Occipital lobe (tissue), 1 donor: ENCODE measurements at regions not wholly inside any gene's neighbourhood (a gene's known extent, or its start where the extent isn't known, plus 50 kb on each side); places are given as distances from the start of the nearest gene placed in this dataset.
"Not testable (repeated sequence)": the region's sequence is repeated elsewhere in the genome, so short reads cannot be mapped to it uniquely, and the experiment has no call there.

ENCODE experiments used
- DNase-seq: peaks from one replicate; lab custom pipeline; 2025; lab: John Stamatoyannopoulos, UW

DNA sequence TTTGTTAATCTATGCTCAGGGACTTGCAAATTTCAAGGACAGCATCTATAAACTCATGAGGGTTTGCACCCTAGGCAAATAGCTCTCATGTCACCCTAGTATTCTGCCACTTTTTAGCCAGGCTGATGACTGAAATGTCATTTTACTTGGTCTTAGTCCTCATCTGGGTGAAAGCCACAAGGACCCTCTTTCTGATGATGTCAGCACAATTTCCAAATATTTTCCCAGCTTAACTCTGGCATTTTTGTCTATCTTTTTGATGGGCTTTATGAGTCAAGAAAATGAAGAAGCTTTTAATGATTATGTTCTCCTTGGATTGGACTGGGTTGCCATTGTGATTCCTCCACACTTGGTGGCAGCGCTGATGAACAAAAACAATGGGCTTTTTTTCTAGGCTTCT lies 420.1 kb upstream of the BTBD3 start:
- DNase-seq, result no peak

DNA sequence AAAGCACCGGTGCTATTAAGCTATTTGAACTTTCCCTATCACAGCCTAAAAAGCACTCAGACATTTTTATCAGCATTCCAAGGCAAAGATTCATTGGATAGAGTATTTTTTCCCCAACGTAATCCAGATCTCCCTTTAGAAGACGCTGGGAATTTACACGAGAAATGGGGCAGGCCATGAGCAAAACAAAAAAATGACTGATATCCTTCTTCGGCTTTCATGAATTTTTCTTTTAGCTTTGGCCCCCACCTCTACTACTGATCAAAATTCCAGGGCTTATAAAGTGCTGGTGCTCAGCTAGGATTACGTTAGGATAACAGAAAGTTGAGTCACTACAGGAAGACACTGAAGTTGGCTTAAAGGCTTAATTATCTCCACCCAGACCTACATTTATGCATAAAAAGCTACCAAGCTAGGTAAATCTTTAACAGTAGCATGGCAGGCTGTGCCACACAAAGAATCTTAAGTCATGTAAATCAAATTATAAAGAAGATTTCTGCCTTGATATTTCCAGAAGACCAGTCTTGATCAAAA lies 418.5 kb upstream of the BTBD3 start:
- DNase-seq, result no peak

DNA sequence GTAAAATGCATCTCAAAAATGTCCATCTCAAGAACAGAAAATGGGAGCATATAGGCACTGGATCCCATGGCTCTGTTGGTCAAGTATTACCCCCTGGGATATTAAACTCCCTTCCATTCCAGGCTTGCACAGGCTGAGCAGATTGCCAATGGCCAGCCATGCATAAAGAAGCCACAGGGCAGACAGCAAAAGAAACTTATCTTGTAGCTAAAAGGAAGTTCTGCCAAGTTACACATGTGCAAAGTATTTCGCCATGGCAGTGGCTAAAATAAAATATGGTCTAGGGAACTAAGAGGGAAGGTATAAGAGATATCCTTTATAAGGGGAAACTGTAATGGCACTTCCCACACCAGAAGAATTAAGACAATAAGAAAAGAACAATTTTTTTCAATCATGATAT lies 415.6 kb upstream of the BTBD3 start:
- no peak for DNase-seq

GRCh38 chr20:11502671-11503070 lies 415.0 kb upstream of the BTBD3 start:
- DNase-seq, result no peak

DNA sequence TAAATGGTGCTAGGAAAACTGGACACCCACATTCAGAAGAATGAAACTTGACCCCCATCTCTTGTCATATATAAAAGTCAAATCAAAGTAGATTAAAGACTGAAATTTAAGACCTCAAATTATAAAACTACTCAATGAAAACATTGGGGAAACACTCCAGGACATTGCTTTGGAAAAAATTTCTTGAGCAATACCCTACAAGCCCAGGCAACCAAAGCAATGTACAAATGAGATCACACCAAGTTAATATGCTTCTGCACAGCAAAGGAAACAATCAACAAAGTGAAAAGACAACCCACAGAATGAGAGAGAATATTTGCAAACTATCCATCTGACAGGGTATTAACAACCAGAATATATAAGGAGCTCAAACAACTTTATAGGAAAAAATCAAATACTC lies 407.9 kb upstream of the BTBD3 start:
- DNase-seq, result no peak

GRCh38 chr20:11511821-11512220 lies 405.9 kb upstream of the BTBD3 start:
- DNase-seq, result no peak

DNA sequence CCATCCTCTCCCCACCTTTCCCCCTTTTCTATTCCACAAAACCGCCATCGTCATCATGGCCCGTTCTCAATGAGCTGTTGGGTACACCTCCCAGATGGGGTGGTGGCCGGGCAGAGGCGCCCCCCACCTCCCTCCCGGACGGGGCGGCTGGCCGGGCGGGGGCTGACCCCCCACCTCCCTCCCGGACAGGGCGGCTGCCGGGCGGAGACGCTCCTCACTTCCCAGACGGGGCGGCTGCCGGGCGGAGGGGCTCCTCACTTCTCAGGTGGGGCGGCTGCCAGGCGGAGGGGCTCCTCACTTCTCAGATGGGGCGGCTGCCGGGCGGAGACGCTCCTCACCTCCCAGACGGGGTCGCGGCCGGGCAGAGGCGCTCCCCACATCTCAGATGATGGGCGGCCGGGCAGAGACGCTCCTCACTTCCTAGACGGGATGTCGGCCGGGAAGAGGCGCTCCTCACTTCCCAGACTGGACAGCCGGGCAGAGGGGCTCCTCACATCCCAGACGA lies 404.4 kb upstream of the BTBD3 start:
- DNase-seq, result not testable (repeated sequence)

DNA sequence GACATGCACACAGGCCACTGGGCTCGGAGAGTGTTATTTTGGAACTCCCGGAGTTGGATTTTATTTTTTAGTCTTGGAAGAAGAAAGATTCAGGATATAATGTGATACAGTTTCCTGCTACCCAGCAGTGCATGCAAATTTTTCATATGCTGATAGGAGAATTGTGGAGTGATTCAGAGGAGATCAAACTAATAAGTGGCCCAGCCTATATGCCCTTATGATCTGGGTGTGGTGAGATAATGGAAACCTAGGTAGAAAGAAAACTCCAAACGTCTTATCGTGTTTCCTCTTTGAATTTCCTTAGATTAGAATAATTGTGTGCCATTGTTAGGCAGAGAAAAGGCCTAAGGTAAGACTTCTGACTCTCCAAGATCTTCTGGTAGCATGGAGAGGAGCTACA lies 401.2 kb upstream of the BTBD3 start:
- DNase-seq, result no peak

DNA sequence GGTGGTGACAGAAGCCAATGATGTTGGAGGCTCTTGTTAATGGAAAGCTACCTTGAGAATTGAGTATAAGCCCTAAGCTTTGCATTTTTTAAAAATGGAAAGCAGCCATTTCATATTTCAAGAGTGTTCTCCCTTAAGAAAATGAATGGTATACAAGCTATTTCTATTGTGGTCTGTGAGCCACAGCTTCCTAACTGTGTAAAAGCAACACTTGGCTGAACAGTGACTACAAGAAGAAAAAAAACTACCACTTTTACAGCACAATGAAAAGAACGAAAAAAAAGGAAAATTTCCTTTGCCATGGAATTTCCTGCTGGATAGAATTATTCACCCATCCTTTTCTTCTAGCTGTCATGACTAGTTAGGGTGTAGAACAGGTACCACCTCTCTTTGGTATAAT lies 397.1 kb upstream of the BTBD3 start:
- DNase-seq, result no peak

DNA sequence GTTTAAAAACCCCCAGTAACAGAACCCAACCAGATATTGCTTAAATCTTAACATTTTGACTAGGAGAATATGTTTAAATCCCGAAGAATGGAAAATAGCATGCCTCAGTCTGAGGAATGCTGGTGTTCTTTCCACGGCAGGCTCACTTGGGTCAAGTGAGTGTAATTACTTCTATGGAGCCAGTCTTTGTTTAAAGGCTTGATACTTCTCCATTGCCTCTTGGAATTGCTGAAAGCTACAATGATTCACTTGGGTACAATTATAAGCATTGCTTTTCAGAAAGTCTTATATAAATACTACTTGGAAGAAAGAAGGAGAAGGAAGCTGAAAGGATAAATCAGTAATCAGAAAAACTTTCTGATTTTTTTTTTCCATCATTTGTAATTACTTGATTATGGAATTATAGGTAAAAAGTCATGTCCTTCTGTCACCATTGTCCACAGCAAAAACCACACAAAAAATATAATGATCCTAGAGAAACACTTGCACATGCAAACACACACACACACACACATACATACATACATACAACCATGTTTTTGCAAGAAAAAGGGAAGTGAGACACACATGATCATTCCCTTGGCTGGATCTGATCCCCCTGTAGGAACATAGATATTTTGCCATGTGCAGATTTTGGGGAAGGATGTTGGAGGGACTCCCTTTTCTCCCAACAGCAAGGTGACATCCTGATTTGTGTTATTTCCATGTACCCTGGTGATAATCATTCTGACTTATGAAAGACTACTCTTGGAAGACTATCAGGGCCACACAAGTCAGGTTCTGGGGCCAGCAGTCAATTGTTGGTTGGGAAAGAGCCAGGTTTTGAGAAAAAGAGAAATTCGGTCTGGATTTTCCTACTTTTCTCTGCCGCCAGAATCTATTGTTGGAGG lies 396.0 kb upstream of the BTBD3 start:
- no peak for DNase-seq

GRCh38 chr20:11522366-11522741 lies 395.3 kb upstream of the BTBD3 start:
- DNase-seq, result no peak

GRCh38 chr20:11529047-11529446 lies 388.6 kb upstream of the BTBD3 start:
- no peak for DNase-seq

DNA sequence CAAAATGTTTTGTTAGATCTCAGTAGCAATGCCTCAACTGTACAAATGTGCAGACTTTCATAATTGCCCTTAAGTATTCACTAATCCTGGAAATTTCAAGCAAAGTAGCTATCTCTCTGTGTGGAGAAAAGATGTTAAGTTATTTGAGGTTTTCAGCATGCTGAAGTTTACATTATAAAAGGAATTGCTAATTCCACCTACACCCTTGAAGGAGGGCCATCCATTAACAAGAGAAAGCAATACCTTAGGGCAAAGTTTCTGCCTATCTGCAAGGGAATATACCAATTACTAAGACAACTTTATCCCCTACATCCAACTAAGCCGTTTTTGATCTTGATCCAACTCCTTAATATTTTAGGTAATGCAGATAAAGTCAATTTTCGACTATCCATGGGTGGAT lies 380.7 kb upstream of the BTBD3 start:
- DNase-seq, result no peak

- DNase-seq, result no peak
Measured at GRCh38 chr20:11539450-11539849, 378.2 kb upstream of the BTBD3 start.

DNA sequence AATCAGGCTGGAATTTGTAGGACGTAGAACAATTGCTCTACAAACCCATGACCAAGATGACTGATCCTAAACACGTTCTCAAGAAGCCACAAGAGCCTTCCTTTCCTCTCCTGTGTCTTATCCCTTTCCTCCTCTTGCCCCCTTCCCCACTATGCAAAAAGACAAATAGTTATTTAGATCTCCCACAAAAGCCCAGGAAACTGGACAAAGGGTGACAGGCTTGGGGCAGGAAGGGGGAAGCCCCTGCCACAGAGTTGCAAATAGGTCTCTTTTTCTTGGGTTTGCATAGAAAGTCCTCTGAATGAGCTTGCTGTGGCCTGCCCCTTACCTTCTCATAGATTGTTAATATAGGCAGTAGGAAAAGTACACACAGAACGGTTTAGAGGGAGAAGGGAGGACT lies 377.1 kb upstream of the BTBD3 start:
- DNase-seq, result no peak

- DNase-seq, result no peak
Measured at GRCh38 chr20:11542645-11543044, 375.0 kb upstream of the BTBD3 start.

DNA sequence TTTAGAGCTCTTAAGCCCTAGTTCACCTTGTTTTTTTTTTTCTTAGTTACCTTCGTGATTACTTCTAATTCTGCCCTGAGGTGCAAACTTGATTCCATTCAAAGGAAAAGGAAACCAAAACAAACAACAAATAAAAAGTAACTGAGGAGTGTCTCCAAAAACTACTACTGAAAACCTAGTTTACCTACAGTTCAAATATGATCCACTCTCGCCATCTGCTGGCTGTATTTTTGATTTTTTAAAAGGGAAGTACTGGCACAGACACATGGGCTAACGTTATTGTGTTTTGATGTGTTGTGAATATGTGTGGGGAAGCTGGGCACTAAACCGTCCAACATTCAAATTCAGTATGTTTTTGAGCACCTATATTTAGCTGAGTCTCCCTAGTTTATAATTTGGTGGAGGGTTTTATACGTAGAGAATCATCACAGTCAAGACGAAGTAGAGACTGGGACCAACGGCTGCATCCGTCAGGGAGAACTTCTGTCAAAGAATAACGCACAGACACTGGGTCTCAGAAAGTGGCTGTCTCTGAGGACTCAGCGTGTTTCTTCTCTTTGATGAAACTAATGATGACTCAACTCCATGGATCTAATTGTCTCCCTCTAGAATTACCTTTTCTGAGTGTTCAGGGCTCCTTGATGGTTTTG lies 373.5 kb upstream of the BTBD3 start:
- DNase-seq, result no peak

- no peak for DNase-seq
Measured at GRCh38 chr20:11546939-11547338, 370.8 kb upstream of the BTBD3 start.

- DNase-seq, result no peak
Measured at GRCh38 chr20:11549172-11550103, 368.3 kb upstream of the BTBD3 start.

DNA sequence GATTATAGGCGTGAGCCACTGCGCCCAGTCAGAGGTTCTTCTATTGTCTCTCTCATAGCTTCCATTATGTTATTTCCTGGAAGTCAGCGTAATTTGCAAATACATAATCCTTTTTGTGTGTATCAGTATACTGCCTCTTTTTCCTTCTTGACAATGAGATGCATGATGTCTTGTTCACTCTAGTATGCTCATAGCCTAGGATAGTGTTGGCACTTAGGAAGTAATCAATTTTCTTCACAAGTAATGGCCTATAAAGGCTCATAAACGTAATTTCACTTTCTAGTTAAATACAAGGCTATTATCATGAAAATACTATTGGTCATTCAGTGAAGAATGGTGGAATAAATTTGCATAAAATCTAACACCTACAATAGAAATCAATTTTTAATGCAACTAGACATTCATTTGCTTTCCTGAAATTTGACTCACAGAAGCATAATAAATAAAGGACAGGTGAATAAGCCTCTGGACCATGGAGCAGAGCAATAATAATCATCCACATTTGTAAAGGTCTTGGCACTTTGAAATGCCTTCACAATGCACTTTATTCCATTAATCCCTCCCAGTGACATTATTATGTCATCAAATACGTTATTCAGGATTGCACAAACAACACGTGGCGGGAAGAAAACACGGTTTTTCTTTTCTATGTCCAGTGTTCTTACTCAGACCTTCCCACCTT lies 366.9 kb upstream of the BTBD3 start:
- no peak for DNase-seq

DNA sequence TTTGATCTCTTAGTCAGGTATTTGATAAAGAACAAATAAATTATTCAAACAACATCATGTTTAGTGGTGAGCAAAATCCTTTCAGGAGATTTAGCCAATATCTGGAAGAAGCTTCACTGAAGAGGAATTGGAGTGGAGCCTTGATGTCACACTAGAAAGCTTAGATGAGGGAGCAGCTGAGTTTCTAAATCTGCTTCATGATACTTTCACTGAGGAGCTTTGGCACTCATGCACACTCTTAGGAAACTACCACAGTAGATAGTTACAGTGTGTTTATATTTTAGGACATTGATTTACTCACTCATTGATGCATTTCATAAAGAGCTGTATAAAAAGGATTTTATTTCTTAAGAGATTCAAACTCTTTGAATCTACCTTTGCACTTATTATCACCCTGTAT lies 366.2 kb upstream of the BTBD3 start:
- no peak for DNase-seq
